ENCODE measurements at regions not wholly inside any gene's neighbourhood (a gene's known extent, or its start where the extent isn't known, plus 50 kb on each side); places are given as distances from the start of the nearest gene placed in this dataset.

DNA sequence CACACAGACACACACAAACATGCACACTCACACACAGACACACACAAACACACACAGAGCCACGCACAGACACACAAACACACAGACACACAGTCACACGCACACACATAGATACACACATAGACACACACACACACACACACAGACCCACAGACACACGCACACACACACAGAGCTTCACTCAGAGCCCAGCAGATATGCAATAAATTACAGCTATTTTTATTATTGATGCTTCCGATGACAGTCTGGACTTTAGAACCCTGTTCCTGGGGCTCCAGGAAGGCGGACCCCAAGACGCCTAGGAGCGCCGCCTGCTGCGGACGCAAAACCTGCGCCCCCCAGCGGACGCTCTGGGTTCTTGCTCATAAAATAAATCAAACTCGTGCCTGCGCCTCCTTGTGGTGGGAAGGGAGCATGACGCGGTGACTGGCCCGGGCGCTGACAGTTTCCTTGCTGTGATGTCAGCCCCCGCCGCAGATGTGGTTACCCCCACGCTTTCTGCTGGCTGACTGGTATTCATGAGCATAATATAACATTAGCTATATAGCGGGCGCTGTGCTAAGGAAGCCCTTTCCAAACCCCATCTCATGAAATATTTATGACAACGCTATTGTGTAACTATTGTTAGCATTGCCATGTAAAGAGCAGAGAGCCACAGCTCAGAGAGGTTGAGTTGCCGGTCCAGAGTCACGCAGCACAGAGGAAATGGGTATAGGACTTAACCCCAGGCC, 64.4 kb upstream of the TM9SF2 start:
- DNase-seq (ENCODE audit: low read depth in 2 of 2): peak; percentile 86 to 90

DNA sequence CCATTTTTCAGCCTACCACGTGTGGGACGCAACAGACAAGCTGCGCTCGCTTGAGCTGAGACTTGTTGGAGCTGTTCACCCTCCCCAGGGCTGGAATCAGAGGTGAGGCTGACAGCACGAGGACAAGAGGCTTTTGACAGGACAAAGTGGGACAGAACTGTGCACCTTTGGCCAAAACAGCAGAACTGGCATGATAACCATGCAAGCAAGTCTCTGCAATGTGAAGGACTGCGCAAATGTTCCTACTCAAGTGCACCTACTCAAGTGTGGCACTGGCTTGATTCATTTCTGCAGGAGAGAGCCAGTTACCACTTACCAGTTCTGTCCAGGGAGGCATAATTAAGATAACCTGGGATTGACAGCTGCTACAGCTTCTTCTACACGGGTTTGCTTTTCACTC, 62.2 kb upstream of the TM9SF2 start:
- DNase-seq (ENCODE audit: low read depth in 2 of 2): no peak

DNA sequence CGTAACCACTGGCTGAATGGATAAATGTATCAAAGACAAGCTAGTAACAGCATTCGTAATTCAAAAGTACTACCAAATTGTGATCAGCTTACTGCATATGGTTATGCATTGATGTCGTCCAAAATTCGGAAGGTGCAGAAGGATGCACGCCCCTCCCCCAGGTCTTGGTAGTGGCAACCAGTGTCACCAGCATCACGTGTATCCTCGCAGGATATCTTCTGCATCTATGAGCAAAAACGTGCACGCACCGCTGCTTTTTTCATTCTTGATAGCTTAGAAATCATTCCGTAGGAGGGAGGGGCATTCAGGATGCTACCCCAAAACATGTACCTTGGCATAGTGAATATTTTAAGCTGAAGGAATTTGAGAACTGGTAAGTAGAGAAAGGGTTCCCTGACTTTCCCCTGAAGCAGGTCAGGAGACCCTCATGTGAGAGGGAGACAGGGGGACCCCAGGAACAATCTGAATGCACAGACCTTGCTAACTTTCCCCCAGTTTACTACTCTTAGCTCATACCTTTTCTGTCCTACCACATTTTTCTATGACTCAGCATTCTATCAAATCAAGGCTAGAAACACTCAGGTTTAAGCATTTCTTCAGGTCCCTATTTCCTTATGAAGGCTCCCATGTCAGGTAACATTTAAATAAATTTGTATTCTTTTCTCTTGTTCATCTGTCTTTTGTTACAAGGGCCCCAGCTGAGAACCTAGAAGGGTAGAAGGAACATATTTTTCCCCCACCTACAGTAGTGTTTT, 61.2 kb upstream of the TM9SF2 start:
- DNase-seq (ENCODE audit: low read depth in 2 of 2): no peak

DNA sequence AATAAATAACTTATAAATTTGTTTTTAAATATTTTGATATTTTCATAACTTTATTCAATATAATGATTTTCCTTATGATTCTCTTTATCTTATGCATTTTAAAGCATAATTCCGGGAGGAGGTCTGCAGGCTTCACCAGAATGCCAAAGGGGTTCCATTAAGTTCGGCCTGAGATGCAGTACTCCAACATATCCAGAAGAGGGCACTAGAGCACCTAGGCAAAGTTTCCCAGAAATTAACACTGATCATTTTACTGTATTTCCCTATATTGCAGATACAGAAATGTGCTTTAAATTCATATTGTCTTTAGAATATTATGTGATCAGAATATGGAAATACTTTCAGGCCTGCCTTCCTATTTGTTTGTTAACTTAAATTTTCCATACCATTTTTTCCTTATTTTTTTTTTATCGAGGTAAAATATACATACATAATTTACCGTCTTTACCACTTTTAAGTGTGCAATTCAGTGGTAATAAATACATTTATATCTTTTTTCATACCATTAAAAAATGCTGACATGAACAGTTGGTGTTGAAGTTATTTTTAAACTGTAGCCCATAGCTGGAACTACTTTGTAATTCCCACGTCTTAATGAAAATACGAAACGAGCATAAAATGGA, 58.9 kb upstream of the TM9SF2 start:
- no peak for DNase-seq (ENCODE audit: low read depth in 2 of 2)

DNA sequence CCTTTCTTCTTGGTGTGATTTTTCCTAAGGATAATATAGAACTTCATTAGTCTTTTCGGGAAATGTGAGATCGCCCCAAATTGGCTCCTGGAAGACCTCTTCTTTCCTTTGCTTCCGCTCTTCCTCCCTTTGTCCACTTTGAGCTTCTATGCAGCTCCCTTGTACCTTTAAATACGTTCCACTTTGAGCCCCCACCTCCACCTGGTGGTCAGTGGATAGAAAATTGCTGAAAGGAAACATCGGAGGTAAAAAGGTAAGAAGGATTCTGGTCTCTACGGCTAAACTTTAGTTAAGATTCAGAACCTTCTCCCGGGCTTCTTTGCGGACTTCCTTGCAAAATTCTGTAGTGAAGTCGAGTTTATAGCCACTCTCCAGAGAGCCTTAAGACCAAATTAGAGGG, 55.0 kb upstream of the TM9SF2 start:
- DNase-seq (ENCODE audit: low read depth in 2 of 2): no peak

DNA sequence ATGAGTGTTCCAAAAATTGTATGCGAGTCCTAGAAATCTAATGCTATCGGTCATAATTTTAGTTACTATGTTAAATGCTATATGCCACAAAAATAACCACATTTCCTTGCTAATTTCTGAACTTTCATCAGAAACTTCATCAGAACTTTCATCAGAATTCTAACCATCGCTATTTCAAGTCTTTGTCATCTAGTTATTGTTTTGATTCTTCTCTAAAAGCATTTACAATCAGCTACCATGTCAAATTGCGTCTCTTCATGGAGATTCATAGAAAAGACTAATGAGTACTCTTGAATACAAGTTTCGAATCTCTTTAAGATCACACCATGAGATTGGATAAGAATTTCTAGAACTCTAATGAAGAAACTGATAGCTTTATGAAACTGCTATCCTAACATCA, 52.7 kb upstream of the TM9SF2 start:
- DNase-seq (ENCODE audit: low read depth in 2 of 2): no peak

DNA sequence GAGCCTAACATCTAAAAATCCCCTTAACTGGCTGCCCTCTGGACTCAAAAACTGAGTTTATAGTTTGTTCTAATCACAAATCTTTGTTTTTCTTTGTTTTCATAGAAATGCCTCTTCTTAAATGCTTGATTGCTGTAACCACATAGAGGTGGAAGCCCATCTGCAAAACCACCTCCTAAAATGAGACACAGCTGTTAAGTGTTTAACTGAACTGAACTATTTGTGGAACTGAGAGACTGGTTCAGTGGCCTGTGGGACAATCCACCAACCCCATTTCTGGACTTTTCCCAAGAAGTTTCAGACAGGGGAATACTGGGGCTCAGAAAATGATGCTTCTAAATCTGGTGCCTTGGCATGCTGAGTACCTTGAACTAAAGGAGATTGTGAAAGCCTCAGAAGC, 50.9 kb upstream of the TM9SF2 start:
- no peak for DNase-seq (ENCODE audit: low read depth in 2 of 2)

Measured in stimulated activated CD8-positive, alpha-beta memory T cell treated with anti-CD3 and anti-CD28 coated beads, Interleukin-7, amount 100 ng/mL, for 1 hour (primary cell).